NCI-H1092 (cell line): ENCODE measurements at regions not wholly inside any gene's neighbourhood (a gene's known extent, or its start where the extent isn't known, plus 50 kb on each side); places are given as distances from the start of the nearest gene placed in this dataset.
"Not testable (repeated sequence)": the region's sequence is repeated elsewhere in the genome, so short reads cannot be mapped to it uniquely, and the experiment has no call there.

ENCODE experiments used
- DNase-seq: peaks from one replicate; lab custom pipeline; 2025; lab: John Stamatoyannopoulos, UW

- DNase-seq, result no peak
Observed at GRCh38 chr2:143856978-143857377, 662.9 kb downstream of the ZEB2 start.

GRCh38 chr2:143852759-143853158 is 667.2 kb downstream of the ZEB2 start:
- DNase-seq, result no peak

GRCh38 chr2:143850084-143850483 is 669.8 kb downstream of the ZEB2 start:
- no peak for DNase-seq

GRCh38 chr2:143847257-143847656 is 672.7 kb downstream of the ZEB2 start:
- no peak for DNase-seq

- DNase-seq, result no peak
Observed at GRCh38 chr2:143844986-143845385, 674.9 kb downstream of the ZEB2 start.

- DNase-seq, result no peak
Observed at GRCh38 chr2:143843686-143844085, 676.2 kb downstream of the ZEB2 start.

- no peak for DNase-seq
Observed at GRCh38 chr2:143842836-143843235, 677.1 kb downstream of the ZEB2 start.

GRCh38 chr2:143841935-143842334 is 678.0 kb downstream of the ZEB2 start:
- no peak for DNase-seq

- no peak for DNase-seq
Observed at GRCh38 chr2:143840601-143841000, 679.3 kb downstream of the ZEB2 start.

GRCh38 chr2:143840194-143840593 is 679.7 kb downstream of the ZEB2 start:
- no peak for DNase-seq

GRCh38 chr2:143839456-143839855 is 680.5 kb downstream of the ZEB2 start:
- no peak for DNase-seq

GRCh38 chr2:143837055-143837454 is 682.9 kb downstream of the ZEB2 start:
- DNase-seq, result not testable (repeated sequence)

GRCh38 chr2:143835481-143835880 is 684.4 kb downstream of the ZEB2 start:
- no peak for DNase-seq

- DNase-seq, result no peak
Observed at GRCh38 chr2:143833015-143833660, 686.8 kb downstream of the ZEB2 start.

GRCh38 chr2:143830476-143830875 is 689.4 kb downstream of the ZEB2 start:
- no peak for DNase-seq

GRCh38 chr2:143828763-143829537 is 691.0 kb downstream of the ZEB2 start:
- DNase-seq, result no peak

GRCh38 chr2:143824791-143825190 is 695.1 kb downstream of the ZEB2 start:
- no peak for DNase-seq

- no peak for DNase-seq
Observed at GRCh38 chr2:143823876-143824275, 694.7 kb downstream of the ARHGAP15 start.

GRCh38 chr2:143823296-143823695 is 694.1 kb downstream of the ARHGAP15 start:
- DNase-seq, result no peak

GRCh38 chr2:143822736-143823135 is 693.5 kb downstream of the ARHGAP15 start:
- DNase-seq, result no peak

GRCh38 chr2:143819764-143820163 is 690.5 kb downstream of the ARHGAP15 start:
- no peak for DNase-seq

- DNase-seq, result no peak
Observed at GRCh38 chr2:143819190-143819735, 690.0 kb downstream of the ARHGAP15 start.
